ENCODE measurements at regions not wholly inside any gene's neighbourhood (a gene's known extent, or its start where the extent isn't known, plus 50 kb on each side); places are given as distances from the start of the nearest gene placed in this dataset.

DNA sequence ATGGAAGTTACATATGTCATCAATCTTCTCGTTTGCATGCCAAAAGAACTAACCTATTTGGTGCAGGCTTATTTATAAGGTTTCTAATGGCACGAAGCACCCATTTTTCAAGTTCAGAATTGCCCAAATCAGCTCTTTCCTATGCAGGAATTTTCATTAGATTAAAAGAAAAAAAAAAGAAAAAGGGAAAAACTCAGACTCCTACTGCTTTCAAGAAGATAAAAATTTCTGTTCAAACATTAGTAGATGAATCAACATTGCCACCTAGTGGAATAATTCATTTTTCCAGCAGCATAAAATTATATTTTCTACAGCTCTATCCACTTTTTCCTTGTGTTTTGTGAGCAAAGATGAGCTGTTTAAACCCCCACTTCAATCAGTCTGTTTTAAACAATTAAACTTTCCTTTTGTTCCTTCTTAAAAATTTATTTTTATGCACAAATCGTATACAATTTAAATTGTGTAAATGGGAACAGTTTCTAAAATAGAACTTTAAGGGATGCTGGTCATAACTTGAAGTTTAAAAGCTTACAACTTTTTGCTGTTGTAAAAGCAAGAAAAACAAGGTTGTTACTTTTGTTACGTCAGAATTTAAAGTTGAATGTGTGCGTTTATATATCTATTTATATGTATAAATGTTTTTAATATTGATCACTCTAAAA lies 309.9 kb downstream of the ARAP2 start:
- no peak for TF ChIP-seq POLR2A (IDR thresholded peaks at IDR 0.05; ENCODE audit: low read depth, low read length)
- TF ChIP-seq TAF1 (IDR thresholded peaks at IDR 0.05; ENCODE audit: borderline replicate concordance, low read depth, low read length) = no peak
- TF ChIP-seq POLR2AphosphoS5 (IDR thresholded peaks at IDR 0.05; ENCODE audit: low read depth, low read length) = no peak
- no peak for FAIRE-seq
- no peak for DNase-seq (ENCODE audit: insufficient read length)

DNA sequence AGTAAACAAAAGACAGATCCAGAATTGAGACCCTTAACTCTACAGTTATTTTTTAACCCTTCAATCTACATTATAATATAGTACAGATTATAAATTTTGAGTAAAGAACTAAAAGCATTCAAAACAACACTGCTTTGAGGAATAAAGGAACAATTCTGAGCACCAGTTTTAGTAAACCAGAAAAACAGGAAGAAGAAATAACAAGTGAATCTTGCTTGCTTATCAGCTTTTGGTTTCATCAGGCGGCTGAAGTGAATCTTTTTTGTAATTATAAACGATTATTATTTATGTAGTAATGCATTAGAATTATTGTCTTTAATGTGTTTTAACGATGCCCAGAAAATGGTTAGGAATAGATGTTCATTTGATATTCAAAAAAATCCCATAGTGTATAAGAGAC lies 305.4 kb downstream of the ARAP2 start:
- FAIRE-seq (no peak), DNase-seq (ENCODE audit: insufficient read length) (no peak)
- TF ChIP-seq POLR2AphosphoS5 (IDR thresholded peaks at IDR 0.05; ENCODE audit: low read depth, low read length) = no peak
- no peak for TF ChIP-seq TAF1 (IDR thresholded peaks at IDR 0.05; ENCODE audit: borderline replicate concordance, low read depth, low read length)
- TF ChIP-seq POLR2A (IDR thresholded peaks at IDR 0.05; ENCODE audit: low read depth, low read length) = no peak

DNA sequence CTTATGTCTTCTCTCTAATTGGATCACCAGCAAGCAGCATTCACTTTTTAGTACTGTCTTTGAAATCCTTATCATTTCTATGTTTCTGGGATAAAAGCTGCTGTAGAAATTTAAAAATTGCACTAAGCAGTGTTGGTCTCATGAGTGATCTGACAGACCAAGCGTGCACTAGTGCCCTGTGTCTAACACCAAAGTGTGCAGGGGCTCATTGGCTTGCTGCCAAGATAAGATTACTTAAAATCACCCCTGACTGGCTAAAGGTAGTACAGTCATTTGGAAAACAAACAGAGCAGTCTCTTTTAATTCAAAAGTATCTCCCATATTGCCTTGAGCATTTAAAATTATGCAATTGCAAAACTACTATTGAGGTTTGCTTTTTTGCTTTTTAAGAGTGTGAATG lies 304.6 kb downstream of the ARAP2 start:
- no peak for FAIRE-seq
- no peak for DNase-seq (ENCODE audit: insufficient read length)
- TF ChIP-seq POLR2A (IDR thresholded peaks at IDR 0.05; ENCODE audit: low read depth, low read length) (no peak), POLR2AphosphoS5 (IDR thresholded peaks at IDR 0.05; ENCODE audit: low read depth, low read length) (no peak), TAF1 (IDR thresholded peaks at IDR 0.05; ENCODE audit: borderline replicate concordance, low read depth, low read length) (no peak)

DNA sequence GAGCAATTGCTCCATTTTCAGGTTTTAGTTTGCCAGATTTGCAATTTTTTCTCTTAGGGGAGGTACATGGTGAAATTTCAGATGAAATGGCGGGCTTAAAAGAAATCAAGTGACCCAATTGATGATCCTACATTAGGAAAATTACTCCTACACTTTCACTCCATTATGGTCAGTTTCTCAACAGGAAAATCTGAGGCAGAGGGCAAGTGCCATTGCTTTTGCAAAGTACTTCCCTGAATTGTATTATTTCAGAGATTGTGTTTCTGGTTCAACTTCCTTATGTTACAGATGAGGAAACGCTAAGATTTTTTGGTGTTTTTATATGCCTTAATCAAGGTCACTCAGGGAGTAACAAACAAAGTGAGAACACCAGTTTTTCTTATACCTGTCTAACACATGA lies 302.2 kb downstream of the ARAP2 start:
- TF ChIP-seq POLR2AphosphoS5 (IDR thresholded peaks at IDR 0.05; ENCODE audit: low read depth, low read length) (no peak), POLR2A (IDR thresholded peaks at IDR 0.05; ENCODE audit: low read depth, low read length) (no peak), TAF1 (IDR thresholded peaks at IDR 0.05; ENCODE audit: borderline replicate concordance, low read depth, low read length) (no peak)
- FAIRE-seq (no peak), DNase-seq (ENCODE audit: insufficient read length) (no peak)

DNA sequence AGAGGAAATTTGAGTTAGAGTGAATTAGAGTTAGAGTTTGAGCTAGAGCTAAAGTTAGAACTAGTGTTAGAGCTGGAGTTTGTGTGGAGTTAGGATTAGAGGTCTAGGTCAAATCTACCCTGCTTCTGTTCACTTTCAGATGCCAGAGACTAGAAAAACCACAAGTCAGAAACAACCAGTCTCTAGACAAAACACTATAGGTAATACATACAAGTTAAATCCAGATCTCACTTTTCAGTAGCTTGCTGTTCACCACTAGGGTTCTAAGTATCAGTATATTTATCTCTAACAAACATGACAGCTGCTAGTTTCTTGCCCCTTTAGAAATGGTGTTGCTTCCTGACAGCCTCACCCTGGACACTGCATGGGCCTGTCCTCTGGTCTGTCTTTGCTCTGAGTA lies 300.7 kb downstream of the ARAP2 start:
- FAIRE-seq (no peak), DNase-seq (ENCODE audit: insufficient read length) (no peak)
- TF ChIP-seq POLR2A (IDR thresholded peaks at IDR 0.05; ENCODE audit: low read depth, low read length) (no peak), TAF1 (IDR thresholded peaks at IDR 0.05; ENCODE audit: borderline replicate concordance, low read depth, low read length) (no peak), POLR2AphosphoS5 (IDR thresholded peaks at IDR 0.05; ENCODE audit: low read depth, low read length) (no peak)

DNA sequence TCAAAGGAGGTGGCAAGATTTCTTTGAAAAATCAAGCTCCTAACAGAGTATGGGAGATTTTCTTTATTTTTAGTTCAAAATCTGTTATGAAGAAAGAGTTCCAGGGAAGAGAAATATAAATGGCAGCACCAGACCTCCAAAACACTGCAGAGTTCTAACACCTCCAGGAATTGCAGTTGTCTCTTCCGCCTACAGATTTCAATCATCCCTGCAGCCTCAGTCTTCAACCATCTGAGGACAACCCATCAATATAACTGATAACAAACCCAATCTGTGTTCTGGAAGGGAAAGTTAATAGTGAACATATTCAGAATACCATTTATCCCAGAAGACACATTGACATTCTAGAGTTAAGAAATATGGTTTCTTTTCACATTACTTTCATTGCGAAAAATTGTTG lies 296.1 kb downstream of the ARAP2 start:
- FAIRE-seq = no peak
- DNase-seq (ENCODE audit: insufficient read length) = no peak
- TF ChIP-seq POLR2AphosphoS5 (IDR thresholded peaks at IDR 0.05; ENCODE audit: low read depth, low read length) (no peak), TAF1 (IDR thresholded peaks at IDR 0.05; ENCODE audit: borderline replicate concordance, low read depth, low read length) (no peak), POLR2A (IDR thresholded peaks at IDR 0.05; ENCODE audit: low read depth, low read length) (no peak)

DNA sequence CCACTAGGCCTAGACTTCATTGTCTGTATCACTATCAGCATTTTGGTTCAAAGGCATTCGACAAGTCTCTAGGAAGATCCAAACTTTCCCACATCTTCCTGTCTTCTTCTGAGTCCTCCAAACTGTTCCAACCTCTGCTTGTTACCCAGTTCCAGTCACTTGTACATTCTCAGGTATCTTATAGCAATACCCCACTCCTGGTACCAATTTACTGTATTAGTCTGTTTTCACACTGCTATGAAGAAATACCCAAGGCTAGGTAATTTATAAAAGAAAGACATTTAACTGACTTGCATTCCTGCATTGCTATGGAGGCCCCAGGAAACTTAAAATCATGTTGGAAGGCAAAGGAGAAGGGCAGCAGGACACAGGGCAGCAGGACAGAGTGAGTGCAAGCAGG lies 293.9 kb downstream of the ARAP2 start:
- no peak for DNase-seq (ENCODE audit: insufficient read length)
- FAIRE-seq = no peak
- TF ChIP-seq POLR2A (IDR thresholded peaks at IDR 0.05; ENCODE audit: low read depth, low read length) = no peak
- TF ChIP-seq TAF1 (IDR thresholded peaks at IDR 0.05; ENCODE audit: borderline replicate concordance, low read depth, low read length) = no peak
- TF ChIP-seq POLR2AphosphoS5 (IDR thresholded peaks at IDR 0.05; ENCODE audit: low read depth, low read length) = no peak

DNA sequence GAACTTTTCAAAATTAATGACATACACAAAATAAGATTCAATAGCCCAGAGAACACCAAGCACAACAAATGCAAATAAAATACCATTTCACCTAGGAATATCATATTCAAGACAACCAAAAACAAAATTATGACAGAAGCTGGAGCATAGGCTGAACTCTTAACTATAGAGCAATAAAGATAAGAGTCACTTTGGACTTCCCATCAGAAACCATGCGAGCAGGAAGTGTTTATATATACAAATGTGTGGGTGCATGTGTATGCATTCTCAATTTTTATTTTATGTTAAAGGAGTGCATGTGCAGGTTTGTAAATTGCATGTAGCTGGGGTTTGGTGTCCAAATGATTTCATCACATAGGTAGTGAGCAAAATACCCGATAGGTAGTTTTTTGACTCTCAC lies 291.6 kb downstream of the ARAP2 start:
- DNase-seq (ENCODE audit: insufficient read length) = no peak
- no peak for FAIRE-seq
- TF ChIP-seq TAF1 (IDR thresholded peaks at IDR 0.05; ENCODE audit: borderline replicate concordance, low read depth, low read length) (no peak), POLR2AphosphoS5 (IDR thresholded peaks at IDR 0.05; ENCODE audit: low read depth, low read length) (no peak), POLR2A (IDR thresholded peaks at IDR 0.05; ENCODE audit: low read depth, low read length) (no peak)

DNA sequence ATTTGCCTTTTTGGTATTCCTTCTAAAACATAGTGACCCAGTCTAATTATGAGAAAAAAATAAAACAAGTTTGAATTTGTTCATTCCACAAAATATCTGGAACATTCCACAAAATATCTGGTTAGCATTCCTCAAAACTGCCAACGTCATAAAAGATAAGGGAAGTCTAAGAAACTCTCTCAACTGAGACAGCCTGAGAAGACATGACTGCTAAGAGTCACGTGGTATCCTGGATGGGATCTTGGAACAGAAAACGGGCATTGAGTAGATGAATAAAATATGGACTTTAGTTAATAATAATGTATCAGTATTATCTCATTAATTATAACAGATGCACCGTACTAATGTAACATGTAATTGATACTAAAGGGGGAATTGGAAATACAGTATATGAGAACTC lies 280.9 kb downstream of the ARAP2 start:
- FAIRE-seq (no peak), DNase-seq (ENCODE audit: insufficient read length) (no peak)
- TF ChIP-seq TAF1 (IDR thresholded peaks at IDR 0.05; ENCODE audit: borderline replicate concordance, low read depth, low read length) (no peak), POLR2A (IDR thresholded peaks at IDR 0.05; ENCODE audit: low read depth, low read length) (no peak), POLR2AphosphoS5 (IDR thresholded peaks at IDR 0.05; ENCODE audit: low read depth, low read length) (no peak)

DNA sequence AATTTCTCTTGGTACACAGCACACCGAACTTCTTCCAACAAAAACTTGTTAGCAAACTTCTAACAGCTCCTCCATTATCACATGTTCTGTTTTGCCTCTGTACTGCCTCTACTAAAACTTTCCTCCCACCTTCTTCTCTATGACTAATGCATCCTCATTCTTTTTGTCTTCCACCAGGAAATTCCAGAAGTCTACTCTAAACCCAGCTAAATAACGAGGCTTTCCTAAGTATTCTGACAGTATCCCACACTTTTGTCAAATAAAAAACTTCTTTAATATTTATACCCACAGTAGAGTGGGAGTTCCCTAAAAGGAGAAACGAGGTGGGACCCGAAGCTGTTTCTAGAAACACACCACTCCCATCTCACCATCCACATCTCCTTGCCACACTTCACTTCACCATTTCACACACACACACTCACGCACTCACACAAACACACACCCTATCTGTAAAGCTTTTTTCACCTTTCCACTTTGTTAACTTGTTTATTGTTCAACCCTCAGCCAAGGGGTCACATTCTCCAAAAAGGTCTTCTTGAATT lies 280.3 kb downstream of the ARAP2 start:
- no peak for FAIRE-seq
- DNase-seq (ENCODE audit: insufficient read length) = no peak
- TF ChIP-seq TAF1 (IDR thresholded peaks at IDR 0.05; ENCODE audit: borderline replicate concordance, low read depth, low read length) (no peak), POLR2A (IDR thresholded peaks at IDR 0.05; ENCODE audit: low read depth, low read length) (no peak), POLR2AphosphoS5 (IDR thresholded peaks at IDR 0.05; ENCODE audit: low read depth, low read length) (no peak)

DNA sequence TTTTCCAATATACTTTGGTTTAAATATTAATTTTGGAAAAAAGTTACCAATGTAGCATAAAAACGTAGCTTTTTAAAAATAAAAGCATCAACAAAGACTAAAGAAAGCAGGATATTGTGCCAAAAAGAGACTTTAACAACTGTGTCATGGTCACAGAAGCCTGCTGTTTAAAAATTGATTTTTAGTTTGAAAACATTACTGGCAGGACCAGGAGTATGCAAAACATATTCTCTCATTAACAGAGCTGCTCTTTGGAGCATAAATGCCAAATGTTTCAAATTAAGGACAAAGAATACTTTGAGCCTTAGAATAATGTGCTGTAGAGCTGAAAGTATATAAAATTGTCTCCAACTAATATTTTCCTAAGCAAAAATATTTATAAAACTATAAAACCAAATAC lies 279.0 kb downstream of the ARAP2 start:
- DNase-seq (ENCODE audit: insufficient read length) (no peak), FAIRE-seq (no peak)
- no peak for TF ChIP-seq POLR2A (IDR thresholded peaks at IDR 0.05; ENCODE audit: low read depth, low read length)

DNA sequence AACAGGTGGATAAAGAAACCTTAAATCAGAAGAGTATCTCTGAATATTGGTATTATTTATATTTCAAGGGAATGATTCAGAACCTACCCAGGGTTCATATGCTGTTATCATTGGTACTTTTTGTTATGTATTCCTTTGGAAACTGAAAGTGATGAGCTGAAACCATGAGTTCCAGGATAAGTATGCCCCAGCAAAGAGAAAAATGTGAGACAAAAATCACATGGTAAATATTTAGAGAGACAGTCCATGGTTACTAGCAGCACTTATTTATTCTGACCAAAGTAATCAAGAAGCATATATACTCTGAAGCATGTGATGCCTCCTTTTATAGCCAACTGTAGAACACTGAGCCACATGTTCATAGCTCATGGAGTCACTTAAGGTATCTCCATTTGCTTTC lies 277.7 kb downstream of the ARAP2 start:
- FAIRE-seq (no peak), DNase-seq (ENCODE audit: insufficient read length) (no peak)
- TF ChIP-seq POLR2AphosphoS5 (IDR thresholded peaks at IDR 0.05; ENCODE audit: low read depth, low read length) (no peak), POLR2A (IDR thresholded peaks at IDR 0.05; ENCODE audit: low read depth, low read length) (no peak), TAF1 (IDR thresholded peaks at IDR 0.05; ENCODE audit: borderline replicate concordance, low read depth, low read length) (no peak)
